Astrocyte (in vitro differentiated cells and primary cell): ENCODE measurements at regions not wholly inside any gene's neighbourhood (a gene's known extent, or its start where the extent isn't known, plus 50 kb on each side); places are given as distances from the start of the nearest gene placed in this dataset.

Experiments used
- DNase-seq: peaks from one replicate; pipeline ENCODE4 v3.0.0-alpha.2; 2010; ENCODE audit warnings: low read depth
- FAIRE-seq: peaks from 2 replicates; lab custom pipeline; 2011; peaks lifted over from hg19 to GRCh38; lab: Jason Lieb, UNC
- H2AFZ ChIP-seq: 2 replicates; pipeline ENCODE4 v1.6.0; 2012; ENCODE audit warnings: low read depth, low read length, inconsistent platforms
- H3K27ac ChIP-seq: 2 replicates; pipeline ENCODE4 v1.5.1; 2011; ENCODE audit warnings: low read depth, low read length, inconsistent platforms
- H3K27me3 ChIP-seq: 2 replicates; pipeline ENCODE4 v1.6.0; 2011; ENCODE audit warnings: low read length, inconsistent platforms; ENCODE audit not compliant: insufficient read depth
- H3K36me3 ChIP-seq: 2 replicates; pipeline ENCODE4 v1.5.1; 2011; ENCODE audit warnings: low read length, inconsistent platforms; ENCODE audit not compliant: insufficient read depth
- H3K4me1 ChIP-seq: 2 replicates; pipeline ENCODE4 v1.5.1; 2011; ENCODE audit warnings: low read length, inconsistent platforms; ENCODE audit not compliant: insufficient read depth
- H3K4me2 ChIP-seq: 2 replicates; pipeline ENCODE4 v1.6.0; 2012; ENCODE audit warnings: low read length, inconsistent platforms
- H3K4me3 ChIP-seq: 2 replicates; pipeline ENCODE4 v1.5.1; 2011; ENCODE audit warnings: low read depth, mild to moderate bottlenecking, low read length, inconsistent platforms; ENCODE audit not compliant: insufficient read depth
- H3K79me2 ChIP-seq: 2 replicates; pipeline ENCODE4 v1.6.0; 2012; ENCODE audit warnings: mild to moderate bottlenecking, low read length, inconsistent platforms; ENCODE audit not compliant: insufficient read depth
- H3K9ac ChIP-seq: 2 replicates; pipeline ENCODE4 v1.6.0; 2012; ENCODE audit warnings: mild to moderate bottlenecking, low read length, inconsistent platforms
- H3K9me3 ChIP-seq: 2 replicates; pipeline ENCODE4 v1.5.1; 2012; ENCODE audit warnings: low read depth, mild to moderate bottlenecking, low read length, inconsistent platforms; ENCODE audit not compliant: insufficient read depth
- H4K20me1 ChIP-seq: 2 replicates; pipeline ENCODE4 v1.6.0; 2012; ENCODE audit warnings: low read length, inconsistent platforms; ENCODE audit not compliant: insufficient read depth
- H3K27ac Mint-ChIP-seq: one replicate; pipeline ENCODE4 v1.8.0; 2021; ENCODE audit warnings: mild to moderate bottlenecking, mixed read lengths; ENCODE audit not compliant: unreplicated experiment
- H3K27me3 Mint-ChIP-seq: one replicate; pipeline ENCODE4 v1.8.0; 2021; ENCODE audit warnings: low read depth, mixed read lengths; ENCODE audit not compliant: unreplicated experiment
- H3K36me3 Mint-ChIP-seq: one replicate; pipeline ENCODE4 v1.8.0; 2021; ENCODE audit warnings: low read depth, mixed read lengths; ENCODE audit not compliant: unreplicated experiment
- H3K4me1 Mint-ChIP-seq: one replicate; pipeline ENCODE4 v1.8.0; 2021; ENCODE audit warnings: low read depth, mixed read lengths; ENCODE audit not compliant: unreplicated experiment
- H3K4me3 Mint-ChIP-seq: one replicate; pipeline ENCODE4 v1.8.0; 2021; ENCODE audit warnings: mild to moderate bottlenecking, moderate library complexity, mixed read lengths; ENCODE audit not compliant: unreplicated experiment
- H3K9me3 Mint-ChIP-seq: one replicate; pipeline ENCODE4 v1.8.0; 2021; ENCODE audit warnings: mild to moderate bottlenecking, mixed read lengths; ENCODE audit not compliant: unreplicated experiment
- EZH2 ChIP-seq: IDR thresholded peaks from 2 replicates; pipeline ENCODE4 v1.6.1; 2012; ENCODE audit warnings: mild to moderate bottlenecking, low read length, inconsistent platforms; ENCODE audit not compliant: insufficient read depth
- TF ChIP-seq, protein P1 (sequence below): IDR thresholded peaks from 2 replicates; pipeline ENCODE4 v1.5.1; 2011; ENCODE audit warnings: low read depth, mild to moderate bottlenecking, inconsistent platforms, low read length, moderate library complexity; ENCODE audit not compliant: insufficient read depth

GRCh38 chr18:73254564-73254963 is 386.8 kb upstream of the NETO1 start:
- Mint-ChIP-seq H3K27me3 (no peaks in the 10 kb centered on the region), H3K36me3 (no peaks in the 10 kb centered on the region), H3K27ac (no peak overlapping the region), H3K4me1 (no peaks in the 10 kb centered on the region), H3K9me3 (no peaks in the 10 kb centered on the region), H3K4me3 (no peak overlapping the region)
- Histone ChIP-seq H3K4me3 (no peak overlapping the region), H3K36me3 (no peaks in the 10 kb centered on the region), H2AFZ (no peak overlapping the region), H4K20me1 (no peaks in the 10 kb centered on the region), H3K27me3 (no peaks in the 10 kb centered on the region), H3K4me2 (no peak overlapping the region), H3K9ac (no peak overlapping the region), H3K9me3 (no peaks in the 10 kb centered on the region), H3K27ac (no peak overlapping the region), H3K4me1 (no peaks in the 10 kb centered on the region), H3K79me2 (no peaks in the 10 kb centered on the region)
- FAIRE-seq (no peak), DNase-seq (no peak)
- TF ChIP-seq, protein P1, sequence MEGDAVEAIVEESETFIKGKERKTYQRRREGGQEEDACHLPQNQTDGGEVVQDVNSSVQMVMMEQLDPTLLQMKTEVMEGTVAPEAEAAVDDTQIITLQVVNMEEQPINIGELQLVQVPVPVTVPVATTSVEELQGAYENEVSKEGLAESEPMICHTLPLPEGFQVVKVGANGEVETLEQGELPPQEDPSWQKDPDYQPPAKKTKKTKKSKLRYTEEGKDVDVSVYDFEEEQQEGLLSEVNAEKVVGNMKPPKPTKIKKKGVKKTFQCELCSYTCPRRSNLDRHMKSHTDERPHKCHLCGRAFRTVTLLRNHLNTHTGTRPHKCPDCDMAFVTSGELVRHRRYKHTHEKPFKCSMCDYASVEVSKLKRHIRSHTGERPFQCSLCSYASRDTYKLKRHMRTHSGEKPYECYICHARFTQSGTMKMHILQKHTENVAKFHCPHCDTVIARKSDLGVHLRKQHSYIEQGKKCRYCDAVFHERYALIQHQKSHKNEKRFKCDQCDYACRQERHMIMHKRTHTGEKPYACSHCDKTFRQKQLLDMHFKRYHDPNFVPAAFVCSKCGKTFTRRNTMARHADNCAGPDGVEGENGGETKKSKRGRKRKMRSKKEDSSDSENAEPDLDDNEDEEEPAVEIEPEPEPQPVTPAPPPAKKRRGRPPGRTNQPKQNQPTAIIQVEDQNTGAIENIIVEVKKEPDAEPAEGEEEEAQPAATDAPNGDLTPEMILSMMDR = no peak
- no peak for TF ChIP-seq EZH2

- Histone ChIP-seq H3K4me1 (no peaks in the 10 kb centered on the region), H3K36me3 (no peaks in the 10 kb centered on the region), H4K20me1 (no peaks in the 10 kb centered on the region), H3K9me3 (no peaks in the 10 kb centered on the region), H3K27me3 (no peaks in the 10 kb centered on the region), H2AFZ (no peak overlapping the region), H3K4me3 (no peak overlapping the region), H3K79me2 (no peaks in the 10 kb centered on the region), H3K27ac (no peak overlapping the region), H3K9ac (no peak overlapping the region), H3K4me2 (no peak overlapping the region)
- TF ChIP-seq, protein P1 = no peak
- no peak for TF ChIP-seq EZH2
- Mint-ChIP-seq H3K4me1 (no peaks in the 10 kb centered on the region), H3K27me3 (no peaks in the 10 kb centered on the region), H3K4me3 (no peak overlapping the region), H3K9me3 (peaks cover 3% of the 10 kb centered on the region), H3K27ac (no peak overlapping the region), H3K36me3 (no peaks in the 10 kb centered on the region)
- DNase-seq (no peak), FAIRE-seq (no peak)
Observed at GRCh38 chr18:73249030-73249429, 381.2 kb upstream of the NETO1 start.

DNA sequence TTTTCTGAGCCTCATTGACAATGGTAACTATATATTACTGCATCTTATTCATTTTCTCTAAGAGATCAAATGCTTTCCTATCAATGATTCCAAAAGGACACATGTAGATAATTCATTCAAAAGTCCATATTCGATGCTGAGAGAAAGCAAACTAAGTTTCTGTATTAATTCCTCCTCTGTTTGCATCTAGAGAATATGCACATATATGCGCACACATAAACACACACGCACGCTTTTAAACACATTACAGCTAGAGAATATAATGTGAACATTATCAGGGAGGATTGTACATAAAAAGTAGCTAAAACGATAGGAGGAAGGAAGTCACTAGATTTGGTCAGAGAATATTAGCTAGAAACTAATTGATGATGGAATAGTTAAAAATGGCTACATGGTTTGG is 379.0 kb upstream of the NETO1 start:
- Histone ChIP-seq H2AFZ (no peak overlapping the region), H3K9me3 (no peaks in the 10 kb centered on the region), H3K27me3 (no peaks in the 10 kb centered on the region), H3K9ac (no peak overlapping the region), H4K20me1 (no peaks in the 10 kb centered on the region), H3K4me2 (no peak overlapping the region), H3K36me3 (no peaks in the 10 kb centered on the region), H3K79me2 (no peaks in the 10 kb centered on the region), H3K4me1 (no peaks in the 10 kb centered on the region), H3K27ac (no peak overlapping the region), H3K4me3 (no peak overlapping the region)
- no peak overlapping the region for H3K4me3 Mint-ChIP-seq
- peaks cover 3% of the 10 kb centered on the region for H3K9me3 Mint-ChIP-seq
- DNase-seq (no peak), FAIRE-seq (no peak)
- H3K27me3 Mint-ChIP-seq = no peaks in the 10 kb centered on the region
- no peaks in the 10 kb centered on the region for H3K36me3 Mint-ChIP-seq
- H3K4me1 Mint-ChIP-seq = no peaks in the 10 kb centered on the region
- TF ChIP-seq, protein P1 = no peak
- no peak for TF ChIP-seq EZH2
- H3K27ac Mint-ChIP-seq = no peak overlapping the region
